H9 (cell line): ENCODE measurements at regions not wholly inside any gene's neighbourhood (a gene's known extent, or its start where the extent isn't known, plus 50 kb on each side); places are given as distances from the start of the nearest gene placed in this dataset.
"Not testable (repeated sequence)": the region's sequence is repeated elsewhere in the genome, so short reads cannot be mapped to it uniquely, and the experiment has no call there.

Experiments used
- DNase-seq: peaks from one replicate; pipeline ENCODE4 v3.0.0-alpha.2; 2017
- H2AFZ ChIP-seq: one replicate; pipeline ENCODE4 v1.6.1; 2013; ENCODE audit warnings: mild to moderate bottlenecking, low read length, control low read depth, moderate library complexity
- H2AK5ac ChIP-seq: 2 replicates; pipeline ENCODE4 v1.6.1; 2013; ENCODE audit warnings: low read length, control low read depth, mixed read lengths; ENCODE audit not compliant: insufficient read length
- H2BK120ac ChIP-seq: one replicate; pipeline ENCODE4 v1.6.1; 2013; ENCODE audit warnings: low read depth, mild to moderate bottlenecking, low read length, control low read depth, inconsistent platforms; ENCODE audit not compliant: poor library complexity, severe bottlenecking
- H2BK12ac ChIP-seq: 2 replicates; pipeline ENCODE4 v1.6.1; 2013; ENCODE audit warnings: low read length, control low read depth, mixed read lengths, low read depth; ENCODE audit not compliant: insufficient read length
- H2BK15ac ChIP-seq: 2 replicates; pipeline ENCODE4 v1.6.1; 2013; ENCODE audit warnings: low read depth, low read length, control low read depth
- H2BK20ac ChIP-seq: one replicate; pipeline ENCODE4 v1.6.1; 2013; ENCODE audit warnings: low read depth, mild to moderate bottlenecking, low read length, control low read depth, inconsistent platforms; ENCODE audit not compliant: poor library complexity, severe bottlenecking
- H2BK5ac ChIP-seq: 2 replicates; pipeline ENCODE4 v1.6.1; 2013; ENCODE audit warnings: low read length, control low read depth, mixed read lengths; ENCODE audit not compliant: insufficient read length
- H3K14ac ChIP-seq: 2 replicates; pipeline ENCODE4 v1.6.1; 2013; ENCODE audit warnings: low read length, control low read depth; ENCODE audit not compliant: insufficient read depth
- H3K18ac ChIP-seq: 2 replicates; pipeline ENCODE4 v1.6.1; 2013; ENCODE audit warnings: low read depth, mild to moderate bottlenecking, mixed read lengths, low read length, control low read depth; ENCODE audit not compliant: insufficient read length
- H3K23ac ChIP-seq: 2 replicates; pipeline ENCODE4 v1.6.1; 2013; ENCODE audit warnings: low read length, control low read depth, mixed read lengths, low read depth; ENCODE audit not compliant: insufficient read length
- H3K23me2 ChIP-seq: 2 replicates; pipeline ENCODE4 v1.6.1; 2013; ENCODE audit warnings: low read depth, mild to moderate bottlenecking, mixed read lengths, low read length, control low read depth; ENCODE audit not compliant: insufficient read length, poor library complexity, severe bottlenecking
- H3K27ac ChIP-seq: 2 replicates; pipeline ENCODE4 v1.5.1; 2013; ENCODE audit warnings: low read length, control low read depth, mixed read lengths, low read depth; ENCODE audit not compliant: insufficient read length
- H3K27me3 ChIP-seq: 2 replicates; pipeline ENCODE4 v1.6.1; 2013; ENCODE audit warnings: low read length, control low read depth, inconsistent platforms; ENCODE audit not compliant: insufficient read depth
- H3K4ac ChIP-seq: 2 replicates; pipeline ENCODE4 v1.6.1; 2013; ENCODE audit warnings: low read depth, mild to moderate bottlenecking, control low read depth, inconsistent platforms, low read length, moderate library complexity
- H3K4me1 ChIP-seq: 2 replicates; pipeline ENCODE4 v1.6.1; 2013; ENCODE audit warnings: low read length, control low read depth, inconsistent platforms; ENCODE audit not compliant: insufficient read depth
- H3K4me2 ChIP-seq: 2 replicates; pipeline ENCODE4 v1.6.1; 2013; ENCODE audit warnings: low read length, control low read depth, mixed read lengths; ENCODE audit not compliant: insufficient read length, insufficient read depth
- H3K56ac ChIP-seq: 2 replicates; pipeline ENCODE4 v1.6.1; 2013; ENCODE audit warnings: low read depth, mild to moderate bottlenecking, mixed read lengths, low read length, control low read depth; ENCODE audit not compliant: insufficient read length
- H3K79me1 ChIP-seq: 2 replicates; pipeline ENCODE4 v1.6.1; 2013; ENCODE audit warnings: low read depth, mild to moderate bottlenecking, moderate library complexity, low read length, control low read depth, inconsistent platforms; ENCODE audit not compliant: insufficient read depth, poor library complexity, severe bottlenecking
- H3K79me2 ChIP-seq: 2 replicates; pipeline ENCODE4 v1.6.1; 2013; ENCODE audit warnings: low read length, control low read depth, inconsistent platforms; ENCODE audit not compliant: insufficient read depth
- H3K9ac ChIP-seq: 2 replicates; pipeline ENCODE4 v1.6.1; 2013; ENCODE audit warnings: low read length, control low read depth, mixed read lengths; ENCODE audit not compliant: insufficient read length; ENCODE audit errors: extremely low read depth
- H3K9me3 ChIP-seq: one replicate; pipeline ENCODE4 v1.6.1; 2013; ENCODE audit warnings: low read depth, low read length, inconsistent platforms; ENCODE audit not compliant: control insufficient read depth
- H3T11ph ChIP-seq: one replicate; pipeline ENCODE4 v1.6.1; 2013; ENCODE audit warnings: mild to moderate bottlenecking, low read length, control low read depth, inconsistent platforms
- H4K20me1 ChIP-seq: one replicate; pipeline ENCODE4 v1.6.1; 2013; ENCODE audit not compliant: control insufficient read depth, insufficient read length, insufficient read depth
- H4K5ac ChIP-seq: 2 replicates; pipeline ENCODE4 v1.6.1; 2013; ENCODE audit warnings: low read depth, mild to moderate bottlenecking, mixed read lengths, low read length, control low read depth; ENCODE audit not compliant: insufficient read length
- H4K8ac ChIP-seq: replicated peaks from 2 replicates; pipeline ENCODE4 v1.6.1; 2013; ENCODE audit warnings: low read length, control low read depth, mixed read lengths, low read depth; ENCODE audit not compliant: insufficient read length
- H4K91ac ChIP-seq: 2 replicates; pipeline ENCODE4 v1.6.1; 2013; ENCODE audit warnings: low read depth, mild to moderate bottlenecking, moderate library complexity, mixed read lengths, low read length, control low read depth; ENCODE audit not compliant: insufficient read length
- H3K27ac Mint-ChIP-seq, 3 experiments: 2 replicates in 2 of 3; 3 replicates in 1 of 3; pipeline ENCODE4 v1.8.0; 2020 to 2021; ENCODE audit warnings: mixed read lengths in 3 of 3, mild to moderate bottlenecking in 1 of 3, moderate library complexity in 1 of 3
- H3K27me3 Mint-ChIP-seq: 2 replicates; pipeline ENCODE4 v1.8.0; 2021; ENCODE audit warnings: low read depth, mild to moderate bottlenecking, moderate library complexity, mixed read lengths
- H3K36me3 Mint-ChIP-seq, 3 experiments: 2 replicates in 2 of 3; 3 replicates in 1 of 3; pipeline ENCODE4 v1.8.0; 2020 to 2021; ENCODE audit warnings: low read depth in 3 of 3, mixed read lengths in 3 of 3; ENCODE audit not compliant: insufficient read depth in 1 of 3
- H3K4me1 Mint-ChIP-seq, 2 experiments: 2 replicates each; pipeline ENCODE4 v1.8.0; 2020; ENCODE audit warnings: mixed read lengths in 2 of 2
- H3K4me3 Mint-ChIP-seq, 2 experiments: 2 replicates in 1 of 2; 3 replicates in 1 of 2; pipeline ENCODE4 v1.8.0; 2020 to 2021; ENCODE audit warnings: mild to moderate bottlenecking in 2 of 2, mixed read lengths in 2 of 2, moderate library complexity in 1 of 2
- H3K9me3 Mint-ChIP-seq, 2 experiments: 2 replicates in 1 of 2; 3 replicates in 1 of 2; pipeline ENCODE4 v1.8.0; 2020; ENCODE audit warnings: mild to moderate bottlenecking in 2 of 2, mixed read lengths in 2 of 2, moderate library complexity in 1 of 2
- WGBS: extraction: QIAGEN DNeasy Blood & Tissue Kit; methylation state at CpG from one replicate; pipeline ENCODE4 v1.1.7; 2013; ENCODE audit warnings: missing lambda C conversion rate, low lambda C conversion rate, mixed read lengths; ENCODE audit not compliant: insufficient read length; ENCODE audit errors: extremely low coverage; 5-methylcytosine and 5-hydroxymethylcytosine counted together

DNA sequence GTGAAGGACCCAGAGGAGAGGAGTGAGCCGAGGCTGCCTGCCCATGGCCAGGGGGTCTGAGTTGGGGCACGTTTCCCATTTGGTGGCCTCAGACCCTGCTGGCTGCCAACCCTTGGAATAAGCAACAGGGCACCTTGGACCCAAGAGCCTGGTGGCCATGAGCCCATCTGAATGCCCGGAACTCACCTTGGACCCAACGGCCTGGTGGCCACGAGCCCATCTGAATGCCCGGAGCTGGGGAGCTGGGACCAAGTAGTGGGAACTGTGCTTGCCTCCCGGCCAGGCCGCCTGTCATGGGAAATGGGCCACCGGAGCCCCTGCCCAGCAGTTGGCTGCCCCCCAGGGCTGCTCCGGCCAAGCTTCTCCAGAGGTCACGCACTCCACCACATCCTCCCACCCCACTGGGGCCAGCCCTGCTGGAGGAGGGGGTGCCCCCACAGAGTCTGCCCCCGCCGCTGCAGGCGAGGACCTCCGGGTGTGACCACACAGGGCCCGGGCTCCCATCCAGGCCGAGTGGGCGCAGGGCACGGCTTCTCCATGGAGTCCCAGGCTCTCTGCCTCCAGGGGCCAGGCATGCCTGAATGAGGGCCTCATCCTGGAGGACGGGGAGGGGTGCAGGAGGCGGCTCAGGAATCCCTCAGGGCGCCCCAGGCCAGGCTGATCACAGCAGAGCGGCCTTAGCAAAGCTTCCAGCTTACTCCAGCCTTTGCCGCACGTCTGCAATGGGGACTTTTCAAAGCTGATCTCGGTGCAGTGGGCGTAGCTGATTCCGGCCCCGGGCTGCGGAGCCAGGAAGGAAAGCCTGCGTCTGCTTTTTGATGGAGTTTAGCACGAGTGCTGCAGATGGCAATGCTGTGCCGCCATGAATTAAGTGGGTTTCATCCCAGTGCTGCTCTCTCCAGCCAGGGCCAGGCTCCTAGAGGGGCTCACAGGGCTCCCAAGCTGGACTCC lies 146.3 kb downstream of the LAT start:
- H3K9me3 ChIP-seq, H3K4ac ChIP-seq, H3K56ac ChIP-seq, H4K8ac ChIP-seq, H3K27me3 ChIP-seq, H2BK20ac ChIP-seq, H3K79me2 ChIP-seq, H2AK5ac ChIP-seq, H2BK15ac ChIP-seq, H3K14ac ChIP-seq, H2BK5ac ChIP-seq, H3K4me1 Mint-ChIP-seq, H2BK120ac ChIP-seq, H3K23me2 ChIP-seq, H3K4me3 Mint-ChIP-seq, DNase-seq, H4K91ac ChIP-seq, H2AFZ ChIP-seq, H3K4me2 ChIP-seq, H3K18ac ChIP-seq, H3K9ac ChIP-seq, H3K27ac ChIP-seq, H3K4me1 ChIP-seq, H4K5ac ChIP-seq, H3T11ph ChIP-seq, H3K9me3 Mint-ChIP-seq, H3K79me1 ChIP-seq, H2BK12ac ChIP-seq, H3K27ac Mint-ChIP-seq, H3K36me3 Mint-ChIP-seq, H3K23ac ChIP-seq, H4K20me1 ChIP-seq: not testable (repeated sequence)
- no CpG with 5 or more reads among the region's 33 CpGs for WGBS
- H3K27me3 Mint-ChIP-seq: peaks cover 43% of the 10 kb centered on the region

DNA sequence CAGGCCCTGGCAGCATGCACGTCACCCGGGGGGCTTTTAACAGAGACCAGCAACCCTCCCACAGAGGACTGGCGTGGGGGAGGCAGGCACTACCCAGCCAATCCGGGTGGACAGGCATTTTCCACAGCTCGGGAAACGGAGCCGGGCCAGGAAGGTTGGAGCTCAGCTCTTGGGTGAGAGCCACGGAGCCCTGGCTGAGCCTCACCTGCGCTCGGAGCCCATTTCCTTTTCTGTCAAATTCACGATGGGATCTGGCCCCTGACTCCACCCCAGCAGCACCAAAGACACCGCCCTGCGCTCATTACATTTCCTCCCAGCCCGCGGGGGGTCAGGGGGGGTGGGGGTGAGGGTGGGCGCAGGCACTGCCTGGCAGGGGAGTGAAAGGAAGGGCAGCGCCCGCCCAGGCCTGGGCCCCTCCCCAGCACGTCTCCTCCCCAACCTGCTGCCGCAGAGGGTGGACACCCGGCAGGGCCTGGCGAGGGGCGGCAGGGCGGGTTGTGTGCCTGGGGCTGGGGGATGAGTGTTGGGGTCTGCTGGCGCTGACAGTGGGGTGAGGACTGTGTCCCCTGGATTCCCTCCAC lies 145.4 kb downstream of the LAT start:
- not testable (repeated sequence) for H3K4me3 Mint-ChIP-seq, DNase-seq, H2AK5ac ChIP-seq, H3K14ac ChIP-seq, H3K23ac ChIP-seq, H2AFZ ChIP-seq, H4K8ac ChIP-seq, H2BK15ac ChIP-seq, H3K4ac ChIP-seq, H3K18ac ChIP-seq, H3K79me2 ChIP-seq, H3K9ac ChIP-seq, H2BK5ac ChIP-seq, H3K4me1 ChIP-seq, H4K20me1 ChIP-seq, H3K27ac ChIP-seq, H2BK12ac ChIP-seq, H3K4me1 Mint-ChIP-seq, H3K9me3 Mint-ChIP-seq, H3K27ac Mint-ChIP-seq, H3K9me3 ChIP-seq, H3K4me2 ChIP-seq, H3T11ph ChIP-seq, H3K23me2 ChIP-seq, H4K5ac ChIP-seq, H2BK120ac ChIP-seq, H3K56ac ChIP-seq, H4K91ac ChIP-seq, H2BK20ac ChIP-seq, H3K36me3 Mint-ChIP-seq, H3K79me1 ChIP-seq
- WGBS: no CpG with 5 or more reads among the region's 25 CpGs
- peaks cover 53% of the 10 kb centered on the region for H3K27me3 Mint-ChIP-seq
- peaks cover 11% of the 10 kb centered on the region; the same call in 1 of the 2 replicates for H3K27me3 ChIP-seq
